Erythroblast (primary cell): ENCODE measurements at regions not wholly inside any gene's neighbourhood (a gene's known extent, or its start where the extent isn't known, plus 50 kb on each side); places are given as distances from the start of the nearest gene placed in this dataset.

Experiments used
- DNase-seq, 2 experiments: peaks; one replicate each; lab custom pipeline; 2025; lab: John Stamatoyannopoulos, UW
- GATA1 ChIP-seq: IDR thresholded peaks from 2 replicates; pipeline ENCODE4 v1.6.1; 2011; ENCODE audit warnings: low read depth, mild to moderate bottlenecking, control low read depth, low read length, moderate library complexity
- POLR2A ChIP-seq: IDR thresholded peaks from 2 replicates; pipeline ENCODE4 v1.6.1; 2011; ENCODE audit warnings: mild to moderate bottlenecking, low read length

GRCh38 chr9:78997296-78997695 lies 574.5 kb upstream of the TLE4 start:
- DNase-seq, result no peak
- TF ChIP-seq GATA1 (no peak), POLR2A (no peak)

- TF ChIP-seq GATA1, result no peak
- TF ChIP-seq POLR2A, result no peak
- DNase-seq, result no peak
These were observed 571.3 kb upstream of the TLE4 start for GRCh38 chr9:79000230-79001002.

- TF ChIP-seq POLR2A (no peak), GATA1 (no peak)
- no peak for DNase-seq
These were observed 570.8 kb upstream of the TLE4 start for GRCh38 chr9:79001012-79001411.

GRCh38 chr9:79003514-79003913 lies 568.3 kb upstream of the TLE4 start:
- DNase-seq, result no peak
- TF ChIP-seq GATA1, result no peak
- TF ChIP-seq POLR2A, result no peak

- TF ChIP-seq POLR2A (no peak), GATA1 (no peak)
- no peak for DNase-seq
These were observed 567.7 kb upstream of the TLE4 start for GRCh38 chr9:79004032-79004431.

GRCh38 chr9:79006546-79006945 lies 565.2 kb upstream of the TLE4 start:
- TF ChIP-seq GATA1 (no peak), POLR2A (no peak)
- no peak for DNase-seq

- no peak for TF ChIP-seq POLR2A
- no peak for TF ChIP-seq GATA1
- no peak for DNase-seq
These were observed 563.9 kb upstream of the TLE4 start for GRCh38 chr9:79007701-79008483.

- DNase-seq, result no peak
- TF ChIP-seq GATA1, result no peak
- TF ChIP-seq POLR2A, result no peak
These were observed 562.8 kb upstream of the TLE4 start for GRCh38 chr9:79008916-79009315.

GRCh38 chr9:79011461-79011860 lies 560.3 kb upstream of the TLE4 start:
- TF ChIP-seq GATA1, result no peak
- TF ChIP-seq POLR2A, result no peak
- no peak for DNase-seq

- DNase-seq, result no peak
- no peak for TF ChIP-seq GATA1
- TF ChIP-seq POLR2A, result no peak
These were observed 559.2 kb upstream of the TLE4 start for GRCh38 chr9:79012561-79012960.

GRCh38 chr9:79013715-79014610 lies 557.8 kb upstream of the TLE4 start:
- TF ChIP-seq GATA1 (no peak), POLR2A (no peak)
- DNase-seq, result no peak

- DNase-seq, result no peak
- TF ChIP-seq POLR2A (no peak), GATA1 (no peak)
These were observed 556.7 kb upstream of the TLE4 start for GRCh38 chr9:79014929-79015699.

- no peak for TF ChIP-seq GATA1
- no peak for TF ChIP-seq POLR2A
- no peak for DNase-seq
These were observed 555.8 kb upstream of the TLE4 start for GRCh38 chr9:79015951-79016350.

- TF ChIP-seq POLR2A (no peak), GATA1 (no peak)
- no peak for DNase-seq
These were observed 551.5 kb upstream of the TLE4 start for GRCh38 chr9:79020276-79020675.
